ENCODE measurements at regions not wholly inside any gene's neighbourhood (a gene's known extent, or its start where the extent isn't known, plus 50 kb on each side); places are given as distances from the start of the nearest gene placed in this dataset.

DNA sequence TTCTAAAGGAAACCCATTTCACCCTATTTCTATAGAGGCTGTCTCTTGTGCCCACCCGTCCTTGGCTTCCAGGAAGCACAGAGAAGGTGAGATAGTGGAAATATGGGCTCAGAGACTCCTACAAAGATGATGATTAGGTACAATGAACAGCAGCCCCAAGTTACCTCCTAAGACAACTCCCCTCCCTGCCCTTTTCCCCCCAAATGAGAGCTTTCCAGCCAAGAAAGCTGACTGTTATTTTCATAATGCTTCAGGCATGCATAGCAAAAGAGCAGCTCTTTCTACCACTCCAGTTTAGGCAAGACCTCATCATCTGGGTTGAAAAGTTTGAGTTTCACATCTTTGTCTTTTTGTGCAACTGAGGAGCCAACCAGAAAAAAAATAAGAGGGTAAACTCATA, 248.8 kb upstream of the ADAMTS9 start:
- no peaks in the 10 kb centered on the region for H3K9me3 ChIP-seq (ENCODE audit: control insufficient read depth, insufficient read depth, low read length)
- TF ChIP-seq, protein P1, sequence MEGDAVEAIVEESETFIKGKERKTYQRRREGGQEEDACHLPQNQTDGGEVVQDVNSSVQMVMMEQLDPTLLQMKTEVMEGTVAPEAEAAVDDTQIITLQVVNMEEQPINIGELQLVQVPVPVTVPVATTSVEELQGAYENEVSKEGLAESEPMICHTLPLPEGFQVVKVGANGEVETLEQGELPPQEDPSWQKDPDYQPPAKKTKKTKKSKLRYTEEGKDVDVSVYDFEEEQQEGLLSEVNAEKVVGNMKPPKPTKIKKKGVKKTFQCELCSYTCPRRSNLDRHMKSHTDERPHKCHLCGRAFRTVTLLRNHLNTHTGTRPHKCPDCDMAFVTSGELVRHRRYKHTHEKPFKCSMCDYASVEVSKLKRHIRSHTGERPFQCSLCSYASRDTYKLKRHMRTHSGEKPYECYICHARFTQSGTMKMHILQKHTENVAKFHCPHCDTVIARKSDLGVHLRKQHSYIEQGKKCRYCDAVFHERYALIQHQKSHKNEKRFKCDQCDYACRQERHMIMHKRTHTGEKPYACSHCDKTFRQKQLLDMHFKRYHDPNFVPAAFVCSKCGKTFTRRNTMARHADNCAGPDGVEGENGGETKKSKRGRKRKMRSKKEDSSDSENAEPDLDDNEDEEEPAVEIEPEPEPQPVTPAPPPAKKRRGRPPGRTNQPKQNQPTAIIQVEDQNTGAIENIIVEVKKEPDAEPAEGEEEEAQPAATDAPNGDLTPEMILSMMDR (IDR thresholded peaks at IDR 0.05; ENCODE audit: low read depth, low read length) = no peak
- POLR2A ChIA-PET = no interaction called here
- no peaks in the 10 kb centered on the region for H3K27me3 ChIP-seq (ENCODE audit: control insufficient read depth, insufficient read depth, low read length)
- no peak overlapping the region for H3K4me3 ChIP-seq (ENCODE audit: low read depth, low read length)
- no peak overlapping the region for H3K27ac ChIP-seq (ENCODE audit: low read depth, low read length)
- CTCF ChIA-PET = no interaction called here
- no peak for DNase-seq (ENCODE audit: low read depth, low spot score)

DNA sequence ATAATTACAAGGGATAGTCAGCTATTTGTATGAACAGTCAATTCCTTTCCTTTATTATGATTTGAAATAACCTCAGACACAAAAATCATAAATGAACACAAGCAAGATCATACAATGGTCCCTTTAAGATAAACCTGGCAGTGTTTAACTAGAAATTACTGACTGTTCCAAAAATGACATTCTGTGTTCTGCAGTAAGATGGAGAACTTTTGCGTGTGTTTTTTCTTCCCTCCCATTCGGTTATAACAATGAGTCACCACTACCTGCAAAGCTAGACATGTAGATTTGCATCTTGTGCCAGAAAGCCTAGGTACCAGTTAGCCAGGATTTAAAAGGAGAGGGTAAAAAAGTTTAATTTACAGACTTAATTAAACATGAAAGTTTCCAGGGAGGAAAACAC, 248.2 kb upstream of the ADAMTS9 start:
- H3K9me3 ChIP-seq (ENCODE audit: control insufficient read depth, insufficient read depth, low read length) = no peaks in the 10 kb centered on the region
- TF ChIP-seq, protein P1 (IDR thresholded peaks at IDR 0.05; ENCODE audit: low read depth, low read length) = no peak
- no peaks in the 10 kb centered on the region for H3K27me3 ChIP-seq (ENCODE audit: control insufficient read depth, insufficient read depth, low read length)
- POLR2A ChIA-PET = no interaction called here
- CTCF ChIA-PET = no interaction called here
- no peak for DNase-seq (ENCODE audit: low read depth, low spot score)
- H3K4me3 ChIP-seq (ENCODE audit: low read depth, low read length) = no peak overlapping the region
- H3K27ac ChIP-seq (ENCODE audit: low read depth, low read length) = no peak overlapping the region

DNA sequence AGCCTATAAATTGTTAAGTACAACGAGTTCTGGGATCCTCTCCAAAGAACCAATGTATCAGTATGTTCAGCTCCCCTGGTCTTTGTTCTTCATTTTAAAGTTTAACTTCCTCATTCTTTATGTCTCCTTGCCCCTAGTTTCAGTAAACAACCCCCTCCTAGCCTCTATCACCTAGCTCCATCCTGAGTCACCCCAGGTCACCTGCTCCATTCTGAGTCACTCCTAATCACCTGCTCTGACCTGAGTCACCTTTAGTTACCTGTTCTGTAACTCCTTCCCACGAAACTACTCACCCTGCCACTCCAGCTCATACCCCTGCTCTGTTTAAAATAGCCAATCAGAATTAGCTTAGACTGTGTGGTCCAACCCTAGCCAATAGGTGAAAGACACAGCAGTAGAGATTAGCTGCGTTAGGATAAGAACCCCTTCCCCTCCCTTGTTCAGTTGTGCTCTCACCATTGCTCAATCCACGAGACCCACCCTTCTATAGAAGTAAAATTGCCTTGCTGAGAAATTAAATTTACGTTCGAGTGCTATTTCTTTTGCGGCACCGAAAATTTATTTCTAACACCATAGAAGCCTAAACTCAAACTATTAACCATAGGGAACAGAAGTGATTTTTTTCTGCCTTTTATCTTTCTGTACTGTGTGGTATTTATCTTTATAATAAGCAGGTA, 245.0 kb upstream of the ADAMTS9 start:
- ChIA-PET POLR2A (no interaction called here), CTCF (no interaction called here)
- no peaks in the 10 kb centered on the region for H3K27me3 ChIP-seq (ENCODE audit: control insufficient read depth, insufficient read depth, low read length)
- TF ChIP-seq, protein P1 (IDR thresholded peaks at IDR 0.05; ENCODE audit: low read depth, low read length) = no peak
- H3K9me3 ChIP-seq (ENCODE audit: control insufficient read depth, insufficient read depth, low read length) = no peaks in the 10 kb centered on the region
- H3K27ac ChIP-seq (ENCODE audit: low read depth, low read length) = no peak overlapping the region
- no peak for DNase-seq (ENCODE audit: low read depth, low spot score)
- H3K4me3 ChIP-seq (ENCODE audit: low read depth, low read length) = no peak overlapping the region

DNA sequence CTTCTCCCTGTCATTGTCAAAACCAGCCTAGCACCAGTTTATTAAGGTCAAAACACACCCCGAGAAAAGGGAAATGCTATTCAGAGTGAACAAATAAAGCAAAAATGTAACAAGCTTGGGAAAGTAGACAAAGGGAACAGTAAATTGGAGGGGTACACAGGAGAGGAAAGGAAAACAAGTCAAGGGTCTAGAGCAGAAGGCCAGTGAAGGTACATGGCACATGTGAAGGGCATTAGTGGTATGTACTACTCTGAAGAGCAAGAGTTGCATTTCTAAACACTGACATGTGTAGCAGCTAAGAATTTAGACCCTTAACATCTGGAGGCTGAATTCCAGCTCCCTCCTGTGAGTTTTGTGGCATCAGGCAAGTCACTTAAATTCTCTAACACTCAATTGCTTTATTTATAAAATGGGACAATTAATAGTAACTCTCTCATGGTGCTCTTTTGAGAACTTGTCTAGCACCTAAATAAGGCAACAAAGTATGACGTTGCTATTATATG, 244.3 kb upstream of the ADAMTS9 start:
- CTCF ChIA-PET = no interaction called here

DNA sequence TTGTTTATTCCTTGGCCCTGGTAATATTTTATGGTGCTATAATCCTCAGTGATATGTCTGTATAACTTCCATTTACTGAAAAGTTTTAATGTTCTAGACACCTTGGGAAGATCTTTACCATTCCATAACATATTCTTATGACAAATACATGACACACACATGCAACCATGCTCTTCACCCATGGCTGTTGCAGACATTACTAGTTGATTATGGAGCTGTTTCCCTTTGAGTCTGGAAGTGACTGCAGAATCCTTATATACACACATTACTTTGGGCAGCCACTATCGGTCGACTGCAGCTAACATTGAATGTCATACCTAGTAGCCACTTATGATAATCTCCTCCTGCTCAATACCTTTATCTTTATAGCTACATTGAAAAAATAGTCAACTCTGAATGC, 243.1 kb upstream of the ADAMTS9 start:
- TF ChIP-seq, protein P1 (IDR thresholded peaks at IDR 0.05; ENCODE audit: low read depth, low read length) = no peak
- Histone ChIP-seq H3K27me3 (ENCODE audit: control insufficient read depth, insufficient read depth, low read length) (peaks cover 3% of the 10 kb centered on the region), H3K9me3 (ENCODE audit: control insufficient read depth, insufficient read depth, low read length) (no peaks in the 10 kb centered on the region), H3K4me3 (ENCODE audit: low read depth, low read length) (no peak overlapping the region), H3K27ac (ENCODE audit: low read depth, low read length) (no peak overlapping the region)
- no peak for DNase-seq (ENCODE audit: low read depth, low spot score)
- ChIA-PET CTCF (no interaction called here), POLR2A (no interaction called here)

More for the DNA sequence above, 244.3 kb upstream of the ADAMTS9 start:
- Histone ChIP-seq H3K27me3 (ENCODE audit: control insufficient read depth, insufficient read depth, low read length) (no peaks in the 10 kb centered on the region), H3K27ac (ENCODE audit: low read depth, low read length) (no peak overlapping the region), H3K9me3 (ENCODE audit: control insufficient read depth, insufficient read depth, low read length) (no peaks in the 10 kb centered on the region), H3K4me3 (ENCODE audit: low read depth, low read length) (no peak overlapping the region)
- DNase-seq (ENCODE audit: low read depth, low spot score) = no peak
- POLR2A ChIA-PET = no interaction called here
- TF ChIP-seq, protein P1 (IDR thresholded peaks at IDR 0.05; ENCODE audit: low read depth, low read length) = no peak
